ENCODE measurements at regions not wholly inside any gene's neighbourhood (a gene's known extent, or its start where the extent isn't known, plus 50 kb on each side); places are given as distances from the start of the nearest gene placed in this dataset.
"Not testable (repeated sequence)": the region's sequence is repeated elsewhere in the genome, so short reads cannot be mapped to it uniquely, and the experiment has no call there.

GRCh38 chr7:3148471-3148870 is 104.8 kb upstream of the CARD11 start:
- not testable (repeated sequence) for H3K27me3 Mint-ChIP-seq (ENCODE audit: low read depth); H3K9me3 Mint-ChIP-seq; H3K36me3 Mint-ChIP-seq (ENCODE audit: low read depth); H3K4me3 Mint-ChIP-seq; H3K27ac Mint-ChIP-seq
- H3K4me1 Mint-ChIP-seq (ENCODE audit: low read depth), result peaks cover 13% of the 10 kb centered on the region

- H3K4me3 Mint-ChIP-seq, result no peak overlapping the region
- H3K4me1 Mint-ChIP-seq (ENCODE audit: low read depth), result peaks cover 18% of the 10 kb centered on the region
- no peaks in the 10 kb centered on the region for H3K36me3 Mint-ChIP-seq (ENCODE audit: low read depth)
- no peaks in the 10 kb centered on the region for H3K9me3 Mint-ChIP-seq
- H3K27ac Mint-ChIP-seq, result no peak overlapping the region
- H3K27me3 Mint-ChIP-seq (ENCODE audit: low read depth), result no peaks in the 10 kb centered on the region
Measured at GRCh38 chr7:3149231-3149995, 105.7 kb upstream of the CARD11 start.

- Mint-ChIP-seq H3K9me3 (peaks cover 4% of the 10 kb centered on the region), H3K4me3 (no peak overlapping the region), H3K27me3 (ENCODE audit: low read depth) (peaks cover 3% of the 10 kb centered on the region), H3K36me3 (ENCODE audit: low read depth) (peaks cover 4% of the 10 kb centered on the region), H3K4me1 (ENCODE audit: low read depth) (peaks cover 24% of the 10 kb centered on the region), H3K27ac (no peak overlapping the region)
Measured at GRCh38 chr7:3150027-3150426, 106.4 kb upstream of the CARD11 start.

GRCh38 chr7:3151784-3152183 is 108.1 kb upstream of the CARD11 start:
- H3K27ac Mint-ChIP-seq, result no peak overlapping the region
- H3K4me3 Mint-ChIP-seq, result no peak overlapping the region
- H3K36me3 Mint-ChIP-seq (ENCODE audit: low read depth), result peaks cover 4% of the 10 kb centered on the region
- H3K9me3 Mint-ChIP-seq, result peaks cover 5% of the 10 kb centered on the region
- H3K4me1 Mint-ChIP-seq (ENCODE audit: low read depth), result peaks cover 22% of the 10 kb centered on the region
- H3K27me3 Mint-ChIP-seq (ENCODE audit: low read depth), result peaks cover 4% of the 10 kb centered on the region

GRCh38 chr7:3152714-3153113 is 109.0 kb upstream of the CARD11 start:
- H3K9me3 Mint-ChIP-seq, result peaks cover 5% of the 10 kb centered on the region
- H3K4me3 Mint-ChIP-seq, result no peak overlapping the region
- peaks cover 4% of the 10 kb centered on the region for H3K36me3 Mint-ChIP-seq (ENCODE audit: low read depth)
- peaks cover 20% of the 10 kb centered on the region for H3K4me1 Mint-ChIP-seq (ENCODE audit: low read depth)
- peaks cover 4% of the 10 kb centered on the region for H3K27me3 Mint-ChIP-seq (ENCODE audit: low read depth)
- H3K27ac Mint-ChIP-seq, result no peak overlapping the region

GRCh38 chr7:3153118-3153517 is 109.5 kb upstream of the CARD11 start:
- no peak overlapping the region for H3K27ac Mint-ChIP-seq
- H3K27me3 Mint-ChIP-seq (ENCODE audit: low read depth), result peaks cover 4% of the 10 kb centered on the region
- peaks cover 5% of the 10 kb centered on the region for H3K9me3 Mint-ChIP-seq
- peaks cover 4% of the 10 kb centered on the region for H3K36me3 Mint-ChIP-seq (ENCODE audit: low read depth)
- H3K4me3 Mint-ChIP-seq, result no peak overlapping the region
- H3K4me1 Mint-ChIP-seq (ENCODE audit: low read depth), result peaks cover 20% of the 10 kb centered on the region

- H3K27ac Mint-ChIP-seq, result no peak overlapping the region
- no peak overlapping the region for H3K4me3 Mint-ChIP-seq
- H3K36me3 Mint-ChIP-seq (ENCODE audit: low read depth), result peaks cover 4% of the 10 kb centered on the region
- H3K4me1 Mint-ChIP-seq (ENCODE audit: low read depth), result peaks cover 20% of the 10 kb centered on the region
- H3K9me3 Mint-ChIP-seq, result peaks cover 5% of the 10 kb centered on the region
- peaks cover 4% of the 10 kb centered on the region for H3K27me3 Mint-ChIP-seq (ENCODE audit: low read depth)
Measured at GRCh38 chr7:3154317-3154716, 110.7 kb upstream of the CARD11 start.

GRCh38 chr7:3154881-3155494 is 111.3 kb upstream of the CARD11 start:
- Mint-ChIP-seq H3K27ac (no peak overlapping the region), H3K4me1 (ENCODE audit: low read depth) (peaks cover 17% of the 10 kb centered on the region), H3K27me3 (ENCODE audit: low read depth) (peaks cover 4% of the 10 kb centered on the region), H3K4me3 (no peak overlapping the region), H3K36me3 (ENCODE audit: low read depth) (peaks cover 4% of the 10 kb centered on the region), H3K9me3 (peaks cover 5% of the 10 kb centered on the region)

- peaks cover 5% of the 10 kb centered on the region for H3K9me3 Mint-ChIP-seq
- no peak overlapping the region for H3K4me3 Mint-ChIP-seq
- H3K27ac Mint-ChIP-seq, result no peak overlapping the region
- H3K36me3 Mint-ChIP-seq (ENCODE audit: low read depth), result peaks cover 4% of the 10 kb centered on the region
- peaks cover 17% of the 10 kb centered on the region for H3K4me1 Mint-ChIP-seq (ENCODE audit: low read depth)
- peaks cover 8% of the 10 kb centered on the region for H3K27me3 Mint-ChIP-seq (ENCODE audit: low read depth)
Measured at GRCh38 chr7:3156508-3156907, 112.8 kb upstream of the CARD11 start.

- Mint-ChIP-seq H3K27ac (no peak overlapping the region), H3K9me3 (peaks cover 5% of the 10 kb centered on the region), H3K4me3 (no peak overlapping the region), H3K27me3 (ENCODE audit: low read depth) (peaks cover 8% of the 10 kb centered on the region), H3K4me1 (ENCODE audit: low read depth) (peaks cover 15% of the 10 kb centered on the region), H3K36me3 (ENCODE audit: low read depth) (peaks cover 4% of the 10 kb centered on the region)
Measured at GRCh38 chr7:3157566-3158287, 114.1 kb upstream of the CARD11 start.

GRCh38 chr7:3158341-3158760 is 114.7 kb upstream of the CARD11 start:
- Mint-ChIP-seq H3K27ac (no peak overlapping the region), H3K9me3 (peaks cover 5% of the 10 kb centered on the region), H3K27me3 (ENCODE audit: low read depth) (peaks cover 8% of the 10 kb centered on the region), H3K36me3 (ENCODE audit: low read depth) (peaks cover 4% of the 10 kb centered on the region), H3K4me1 (ENCODE audit: low read depth) (peaks cover 15% of the 10 kb centered on the region), H3K4me3 (no peak overlapping the region)

GRCh38 chr7:3159039-3159438 is 115.4 kb upstream of the CARD11 start:
- peaks cover 10% of the 10 kb centered on the region for H3K4me1 Mint-ChIP-seq (ENCODE audit: low read depth)
- H3K27ac Mint-ChIP-seq, result no peak overlapping the region
- H3K9me3 Mint-ChIP-seq, result peaks cover 5% of the 10 kb centered on the region
- H3K27me3 Mint-ChIP-seq (ENCODE audit: low read depth), result peaks cover 8% of the 10 kb centered on the region
- H3K4me3 Mint-ChIP-seq, result no peak overlapping the region
- peaks cover 4% of the 10 kb centered on the region for H3K36me3 Mint-ChIP-seq (ENCODE audit: low read depth)

- Mint-ChIP-seq H3K27me3 (ENCODE audit: low read depth) (peaks cover 8% of the 10 kb centered on the region), H3K9me3 (peaks cover 5% of the 10 kb centered on the region), H3K27ac (no peak overlapping the region), H3K4me3 (no peak overlapping the region), H3K36me3 (ENCODE audit: low read depth) (peaks cover 4% of the 10 kb centered on the region), H3K4me1 (ENCODE audit: low read depth) (peaks cover 8% of the 10 kb centered on the region)
Measured at GRCh38 chr7:3159445-3159844, 115.8 kb upstream of the CARD11 start.

GRCh38 chr7:3159926-3160325 is 116.3 kb upstream of the CARD11 start:
- not testable (repeated sequence) for H3K9me3 Mint-ChIP-seq; H3K27ac Mint-ChIP-seq; H3K4me1 Mint-ChIP-seq (ENCODE audit: low read depth); H3K4me3 Mint-ChIP-seq; H3K36me3 Mint-ChIP-seq (ENCODE audit: low read depth); H3K27me3 Mint-ChIP-seq (ENCODE audit: low read depth)

- Mint-ChIP-seq H3K4me1 (ENCODE audit: low read depth) (peaks cover 2% of the 10 kb centered on the region), H3K36me3 (ENCODE audit: low read depth) (no peaks in the 10 kb centered on the region), H3K27me3 (ENCODE audit: low read depth) (peaks cover 11% of the 10 kb centered on the region), H3K4me3 (no peak overlapping the region), H3K27ac (no peak overlapping the region), H3K9me3 (no peaks in the 10 kb centered on the region)
Measured at GRCh38 chr7:3162289-3162688, 118.6 kb upstream of the CARD11 start.
